ENCODE measurements at regions not wholly inside any gene's neighbourhood (a gene's known extent, or its start where the extent isn't known, plus 50 kb on each side); places are given as distances from the start of the nearest gene placed in this dataset.

DNA sequence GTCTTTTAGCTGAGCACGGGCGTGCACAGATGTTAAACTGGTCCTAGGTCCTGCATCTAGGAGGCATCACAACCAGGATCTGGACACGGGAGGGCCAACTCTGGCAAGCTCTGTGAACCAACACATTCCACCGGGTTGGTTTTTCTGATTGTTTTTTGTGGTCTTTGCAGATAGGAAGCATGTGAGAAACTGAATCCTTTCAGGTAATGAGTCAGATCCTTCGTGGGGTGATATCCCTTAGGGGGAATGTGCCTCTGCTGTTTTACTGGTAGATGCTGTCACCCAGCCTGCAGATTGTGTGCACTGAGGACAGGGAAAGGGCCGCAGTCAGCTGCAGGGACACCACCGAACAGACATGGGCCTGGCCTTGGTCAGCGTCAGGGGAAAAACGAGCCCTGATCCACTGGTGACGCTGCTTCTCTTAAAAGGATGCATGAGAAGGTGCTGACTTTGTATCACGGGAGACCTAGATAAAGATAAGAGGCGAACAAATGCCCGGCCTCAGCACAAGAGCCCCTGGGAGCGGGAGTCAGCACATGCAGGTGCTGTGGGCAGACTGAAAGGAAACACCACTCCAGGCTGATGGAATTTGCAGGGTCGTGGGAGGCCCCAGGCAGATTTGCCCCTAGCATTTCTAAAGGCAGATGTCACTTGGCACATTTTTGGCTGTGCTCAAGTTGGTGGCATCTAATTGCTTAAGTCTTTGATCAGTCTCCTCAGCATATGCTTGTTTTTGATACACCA is 51.1 kb downstream of the DOP1B start:
- Mint-ChIP-seq H3K27me3 (ENCODE audit: low read depth) (no peaks in the 10 kb centered on the region), H3K4me1 (peaks cover 14% of the 10 kb centered on the region), H3K9me3 (no peaks in the 10 kb centered on the region), H3K36me3 (ENCODE audit: low read depth) (peaks cover 7% of the 10 kb centered on the region), H3K27ac (ENCODE audit: unreplicated experiment) (peak overlapping the region; percentile 58), H3K4me3 (no peak overlapping the region)
- no peak for TF ChIP-seq CTCF (conservative IDR thresholded peaks at IDR 0.05)
- no peak for DNase-seq (ENCODE audit: low read depth, low spot score)

GRCh38 chr21:36208326-36209013 is 51.8 kb downstream of the DOP1B start:
- Mint-ChIP-seq H3K4me1 (peaks cover 14% of the 10 kb centered on the region), H3K27ac (ENCODE audit: unreplicated experiment) (no peak overlapping the region), H3K4me3 (no peak overlapping the region), H3K36me3 (ENCODE audit: low read depth) (peaks cover 7% of the 10 kb centered on the region), H3K27me3 (ENCODE audit: low read depth) (no peaks in the 10 kb centered on the region), H3K9me3 (no peaks in the 10 kb centered on the region)
- no peak for TF ChIP-seq CTCF (conservative IDR thresholded peaks at IDR 0.05)
- DNase-seq (ENCODE audit: low read depth, low spot score): no peak

- H3K4me1 Mint-ChIP-seq: peaks cover 14% of the 10 kb centered on the region
- no peak overlapping the region for H3K4me3 Mint-ChIP-seq
- peak; percentile 67 for TF ChIP-seq CTCF (conservative IDR thresholded peaks at IDR 0.05)
- H3K9me3 Mint-ChIP-seq: no peaks in the 10 kb centered on the region
- H3K36me3 Mint-ChIP-seq (ENCODE audit: low read depth): peaks cover 7% of the 10 kb centered on the region
- H3K27ac Mint-ChIP-seq (ENCODE audit: unreplicated experiment): peak overlapping the region; percentile 45
- DNase-seq (ENCODE audit: low read depth, low spot score): no peak
- no peaks in the 10 kb centered on the region for H3K27me3 Mint-ChIP-seq (ENCODE audit: low read depth)
These were observed 53.1 kb downstream of the DOP1B start for GRCh38 chr21:36209626-36210171.

DNA sequence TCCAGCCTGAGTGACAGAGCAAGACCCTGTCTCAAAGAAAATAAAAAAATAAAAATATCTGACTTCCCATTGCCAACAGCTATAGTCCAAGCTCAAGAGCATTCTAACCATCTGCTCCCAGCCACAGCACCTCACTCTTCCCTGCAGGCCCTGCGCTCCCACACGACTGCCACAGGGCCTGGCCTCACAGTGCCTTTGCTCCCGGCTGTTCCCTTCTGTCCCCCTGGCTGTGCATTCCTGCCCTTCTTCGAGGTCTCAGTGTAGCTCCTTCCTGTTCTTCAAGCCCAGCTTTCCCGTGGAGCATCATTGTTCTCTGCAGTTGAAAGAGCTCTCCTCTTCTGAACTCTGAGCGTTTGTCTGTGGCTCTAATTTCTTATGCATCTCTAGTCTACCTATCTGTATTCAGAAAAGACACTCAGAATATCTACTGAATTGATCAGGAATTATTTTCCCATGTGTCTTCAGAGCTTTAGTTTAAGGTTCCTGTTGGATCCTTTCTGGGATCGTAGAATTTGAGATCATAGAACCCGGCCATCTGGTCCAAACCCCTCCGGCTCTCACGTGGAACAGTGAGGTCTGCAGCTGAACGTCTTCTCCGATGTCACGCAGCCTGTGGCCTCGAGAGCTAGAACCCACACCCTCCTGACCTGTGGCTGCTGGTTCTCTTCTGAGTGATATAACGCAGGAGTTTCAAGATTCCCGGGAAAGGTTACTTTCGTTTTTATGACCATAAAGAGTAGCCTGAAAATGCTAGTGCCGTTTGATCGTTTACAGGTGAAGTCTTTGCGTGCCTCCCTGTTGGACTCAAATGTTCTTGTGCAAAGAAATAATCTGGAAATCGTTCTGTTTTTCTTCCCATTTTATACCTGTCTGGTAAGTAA is 54.4 kb downstream of the DOP1B start:
- peaks cover 14% of the 10 kb centered on the region for H3K4me1 Mint-ChIP-seq
- no peaks in the 10 kb centered on the region for H3K27me3 Mint-ChIP-seq (ENCODE audit: low read depth)
- peaks cover 7% of the 10 kb centered on the region for H3K36me3 Mint-ChIP-seq (ENCODE audit: low read depth)
- no peak for DNase-seq (ENCODE audit: low read depth, low spot score)
- no peak overlapping the region for H3K4me3 Mint-ChIP-seq
- H3K27ac Mint-ChIP-seq (ENCODE audit: unreplicated experiment): no peak overlapping the region
- H3K9me3 Mint-ChIP-seq: no peaks in the 10 kb centered on the region
- TF ChIP-seq CTCF (conservative IDR thresholded peaks at IDR 0.05): no peak
